GM12865 (cell line): ENCODE measurements at regions not wholly inside any gene's neighbourhood (a gene's known extent, or its start where the extent isn't known, plus 50 kb on each side); places are given as distances from the start of the nearest gene placed in this dataset.
"Not testable (repeated sequence)": the region's sequence is repeated elsewhere in the genome, so short reads cannot be mapped to it uniquely, and the experiment has no call there.

Source experiments
- DNase-seq: peaks from one replicate; pipeline ENCODE4 v3.0.0; 2010; ENCODE audit warnings: low read depth
- H3K4me3 ChIP-seq: 2 replicates; pipeline ENCODE4 v1.5.1; 2011; ENCODE audit warnings: mild to moderate bottlenecking, low read depth, low read length, control low read depth
- CTCF ChIP-seq: IDR thresholded peaks from 2 replicates; pipeline ENCODE4 v1.5.1; 2011; ENCODE audit warnings: low read length, control low read depth, low read depth, inconsistent platforms; ENCODE audit not compliant: insufficient read depth; ENCODE audit errors: missing control alignments

- no peak for TF ChIP-seq CTCF
- H3K4me3 ChIP-seq, result no peak overlapping the region
- DNase-seq, result no peak
Observed at GRCh38 chr4:164595751-164596150, 158.2 kb upstream of the SMIM31 start.

GRCh38 chr4:164596318-164596878 lies 157.5 kb upstream of the SMIM31 start:
- TF ChIP-seq CTCF, result no peak
- no peak overlapping the region for H3K4me3 ChIP-seq
- DNase-seq, result peak; percentile 21

- no peak for TF ChIP-seq CTCF
- no peak overlapping the region for H3K4me3 ChIP-seq
- no peak for DNase-seq
Observed at GRCh38 chr4:164596927-164597326, 157.0 kb upstream of the SMIM31 start.

GRCh38 chr4:164601653-164602052 lies 152.3 kb upstream of the SMIM31 start:
- TF ChIP-seq CTCF, result no peak
- no peak overlapping the region for H3K4me3 ChIP-seq
- no peak for DNase-seq

- DNase-seq, H3K4me3 ChIP-seq: not testable (repeated sequence)
Observed at GRCh38 chr4:164605791-164606190, 148.1 kb upstream of the SMIM31 start.

GRCh38 chr4:164606478-164606877 lies 147.5 kb upstream of the SMIM31 start:
- DNase-seq, result peak; percentile 35
- no peak overlapping the region for H3K4me3 ChIP-seq
- TF ChIP-seq CTCF, result no peak

GRCh38 chr4:164613256-164613655 lies 140.7 kb upstream of the SMIM31 start:
- H3K4me3 ChIP-seq, result no peak overlapping the region
- DNase-seq, result no peak

More at GRCh38 chr4:164613256-164613655, 140.7 kb upstream of the SMIM31 start:
- no peak for TF ChIP-seq CTCF
